CD4-positive, alpha-beta T cell treated with Interleukin-4 for 4 hours (primary cell): ENCODE measurements at regions not wholly inside any gene's neighbourhood (a gene's known extent, or its start where the extent isn't known, plus 50 kb on each side); places are given as distances from the start of the nearest gene placed in this dataset.
"Not testable (repeated sequence)": the region's sequence is repeated elsewhere in the genome, so short reads cannot be mapped to it uniquely, and the experiment has no call there.

Source experiments
- DNase-seq: peaks from one replicate; pipeline ENCODE4 v3.0.0-alpha.2; 2020

GRCh38 chr7:145784809-145785780 lies 331.5 kb upstream of the CNTNAP2 start:
- DNase-seq = no peak

- DNase-seq = not testable (repeated sequence)
These were observed 335.2 kb upstream of the CNTNAP2 start for GRCh38 chr7:145781388-145781787.

- no peak for DNase-seq
These were observed 337.5 kb upstream of the CNTNAP2 start for GRCh38 chr7:145779140-145779539.

DNA sequence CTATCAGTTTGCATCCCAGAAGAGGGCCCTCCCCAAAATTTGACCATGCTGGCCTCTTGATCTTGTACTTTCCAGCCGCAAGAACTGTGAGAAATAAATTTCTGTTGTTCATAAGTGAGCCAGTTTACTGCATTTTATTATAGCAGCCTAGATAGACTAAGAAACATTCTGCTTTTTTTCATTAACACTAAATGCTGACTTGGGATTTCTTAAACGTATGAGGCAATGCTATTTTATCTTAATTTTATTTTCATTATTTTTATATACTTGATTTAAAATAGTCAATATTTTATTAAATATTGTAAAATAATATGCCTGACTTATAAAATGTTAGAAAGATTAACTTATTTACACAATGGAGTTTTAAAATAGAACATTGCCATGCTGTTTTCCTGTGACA lies 341.8 kb upstream of the CNTNAP2 start:
- DNase-seq = no peak

- DNase-seq = no peak
These were observed 363.6 kb upstream of the CNTNAP2 start for GRCh38 chr7:145753004-145753403.

- no peak for DNase-seq
These were observed 379.0 kb upstream of the CNTNAP2 start for GRCh38 chr7:145737617-145738016.

GRCh38 chr7:145735061-145735460 lies 381.5 kb upstream of the CNTNAP2 start:
- DNase-seq = no peak

- no peak for DNase-seq
These were observed 384.1 kb upstream of the CNTNAP2 start for GRCh38 chr7:145732521-145732920.

DNA sequence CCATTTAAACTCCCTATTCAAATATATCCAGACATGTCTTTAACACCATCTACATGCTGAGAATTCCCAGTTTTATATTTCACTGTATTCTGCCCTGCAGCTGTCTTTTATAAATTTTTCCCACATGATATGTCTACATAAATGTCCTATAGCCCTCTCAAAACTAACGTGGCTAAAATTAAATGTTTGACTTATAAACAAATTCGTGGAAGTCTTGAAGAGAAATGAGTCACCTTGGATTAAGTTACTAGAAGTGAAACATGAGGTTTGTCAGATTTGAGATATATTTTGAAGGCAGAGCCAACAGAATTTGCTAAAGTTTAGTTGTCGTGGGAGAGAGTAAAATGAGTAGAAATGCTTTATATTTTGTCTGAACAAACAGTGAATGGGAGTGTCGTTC lies 386.9 kb upstream of the CNTNAP2 start:
- DNase-seq = no peak

GRCh38 chr7:145718129-145718528 lies 398.5 kb upstream of the CNTNAP2 start:
- no peak for DNase-seq

DNA sequence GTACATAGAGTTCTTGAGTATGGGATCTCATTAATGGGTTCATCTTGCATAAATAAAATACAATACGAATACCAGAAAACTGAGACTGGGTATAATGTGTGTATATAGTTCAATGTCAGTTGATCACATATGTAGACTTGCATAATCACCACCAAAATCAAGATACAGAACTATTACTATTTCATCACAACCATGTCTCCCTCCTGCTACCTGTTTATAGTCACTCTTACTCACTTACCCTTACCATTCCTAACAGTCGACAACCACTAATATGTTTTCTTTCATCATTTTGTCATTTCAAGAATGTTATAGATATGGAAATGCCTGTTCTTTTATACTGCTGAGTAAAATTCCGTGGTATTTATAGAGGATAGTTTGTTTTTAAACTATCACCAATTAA lies 416.1 kb upstream of the CNTNAP2 start:
- no peak for DNase-seq

- no peak for DNase-seq
These were observed 417.9 kb upstream of the CNTNAP2 start for GRCh38 chr7:145698526-145699262.

DNA sequence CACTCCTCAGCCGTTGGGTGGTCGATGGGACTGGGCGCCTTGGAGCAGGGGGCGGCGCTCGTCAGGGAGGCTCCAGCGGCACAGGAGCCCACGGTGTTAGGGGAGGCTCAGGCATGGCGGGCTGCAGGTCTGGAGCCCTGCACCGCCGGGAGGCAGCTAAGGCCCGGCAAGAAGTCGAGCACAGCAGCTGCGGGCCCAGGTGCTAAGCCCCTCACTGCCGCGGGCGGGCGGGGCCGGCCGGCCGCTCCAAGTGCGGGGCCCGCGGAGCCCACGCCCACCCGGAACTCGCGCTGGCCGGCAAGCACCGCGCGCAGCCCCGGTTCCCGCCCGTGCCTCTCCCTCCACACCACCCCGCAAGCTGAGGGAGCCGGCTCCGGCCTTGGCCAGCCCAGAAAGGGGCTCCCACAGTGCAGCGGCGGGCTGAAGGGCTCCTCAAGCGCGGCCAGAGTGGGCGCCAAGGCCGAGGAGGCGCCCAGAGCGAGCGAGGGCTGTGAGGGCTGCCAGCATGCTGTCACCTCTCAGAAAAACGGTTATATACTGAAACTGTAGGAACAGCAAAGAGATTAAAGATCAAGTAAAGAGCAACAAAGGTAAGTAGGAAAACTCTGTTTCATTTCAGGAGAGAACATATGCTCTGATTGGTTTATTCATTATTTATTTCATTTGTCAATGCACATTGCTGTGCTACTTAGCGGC lies 419.0 kb upstream of the CNTNAP2 start:
- DNase-seq = not testable (repeated sequence)

- DNase-seq = no peak
These were observed 420.5 kb upstream of the CNTNAP2 start for GRCh38 chr7:145696071-145696470.

GRCh38 chr7:145692237-145692950 lies 424.2 kb upstream of the CNTNAP2 start:
- DNase-seq = no peak

DNA sequence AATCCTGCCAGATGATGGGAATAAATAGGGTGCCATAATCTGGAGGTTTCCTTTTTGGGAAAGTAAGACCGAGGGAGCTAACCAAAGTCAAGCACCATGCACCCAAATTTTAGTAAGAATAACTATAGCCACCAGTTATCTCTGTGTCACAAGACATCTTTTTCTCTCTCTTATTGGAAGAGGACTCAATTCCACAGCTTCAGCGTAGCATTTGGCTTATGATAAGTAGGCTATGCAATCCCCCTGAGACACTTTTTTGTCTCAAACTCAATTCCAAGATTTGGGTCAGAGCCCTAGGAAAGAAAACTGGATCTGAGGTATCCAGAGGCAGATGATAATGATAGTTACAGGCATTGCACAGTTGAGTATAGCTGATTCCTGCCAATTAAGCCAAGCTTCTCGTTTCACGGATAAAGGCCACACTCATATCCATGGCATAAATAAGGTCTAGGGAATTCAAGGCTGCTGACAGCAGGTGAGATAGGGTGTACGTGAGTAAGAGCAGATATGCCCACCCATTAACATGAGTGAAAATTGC lies 425.2 kb upstream of the CNTNAP2 start:
- no peak for DNase-seq

GRCh38 chr7:145681646-145682045 lies 435.0 kb upstream of the CNTNAP2 start:
- no peak for DNase-seq

- no peak for DNase-seq
These were observed 435.4 kb upstream of the CNTNAP2 start for GRCh38 chr7:145681159-145681558.

- no peak for DNase-seq
These were observed 450.9 kb upstream of the CNTNAP2 start for GRCh38 chr7:145665499-145666258.

DNA sequence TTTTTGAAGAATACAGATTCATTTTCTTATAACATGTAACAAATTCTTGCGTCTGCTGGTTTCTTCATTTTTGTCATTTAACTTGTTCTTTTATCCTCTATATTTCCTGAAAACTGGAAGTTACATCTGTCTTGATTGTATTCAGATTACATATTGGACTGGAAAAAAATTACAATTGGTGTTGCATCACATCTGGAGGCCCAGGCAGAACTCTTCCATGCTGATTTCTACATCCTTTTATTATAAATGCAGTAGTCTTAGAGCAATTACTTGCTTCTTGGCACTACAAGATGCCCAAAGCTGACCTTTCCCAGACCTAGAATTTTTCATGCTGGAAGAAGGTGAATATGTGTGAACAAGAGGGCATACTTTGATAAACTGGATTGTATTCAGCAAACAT lies 460.9 kb upstream of the CNTNAP2 start:
- no peak for DNase-seq

DNA sequence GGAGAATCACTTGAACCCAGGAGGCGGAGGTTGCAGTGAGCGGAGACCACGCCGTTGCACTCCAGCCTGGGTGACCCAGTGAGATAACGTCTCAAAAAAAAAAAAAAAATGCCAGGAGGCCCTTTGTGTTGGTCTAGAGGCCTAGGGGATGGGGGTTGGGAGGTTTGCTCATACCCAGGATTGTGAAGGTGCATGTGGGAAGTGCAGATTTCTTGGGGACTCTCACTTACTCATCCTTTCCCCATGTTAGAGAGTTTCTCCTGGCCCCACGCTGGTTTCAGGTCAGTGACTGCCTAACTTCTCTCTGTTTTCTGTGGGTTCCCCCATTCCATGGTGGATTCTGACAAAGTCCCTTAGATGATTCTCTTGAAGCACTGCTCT lies 471.5 kb upstream of the CNTNAP2 start:
- no peak for DNase-seq
